ENCODE measurements at regions not wholly inside any gene's neighbourhood (a gene's known extent, or its start where the extent isn't known, plus 50 kb on each side); places are given as distances from the start of the nearest gene placed in this dataset.

GRCh38 chr16:9306753-9307152 is 215.3 kb downstream of the HAPSTR1 start:
- Histone ChIP-seq H2AFZ (ENCODE audit: low read depth, low read length, severe bottlenecking) (no peak overlapping the region), H3K9me3 (ENCODE audit: insufficient read depth, low read length) (no peaks in the 10 kb centered on the region), H3K4me2 (ENCODE audit: low read depth, low read length, poor library complexity, severe bottlenecking) (no peak overlapping the region), H3K79me2 (ENCODE audit: insufficient read depth, low read length) (no peaks in the 10 kb centered on the region), H3K27ac (ENCODE audit: low read depth, low read length) (no peak overlapping the region), H4K20me1 (ENCODE audit: low read depth, low read length) (no peaks in the 10 kb centered on the region), H3F3A (ENCODE audit: insufficient read depth) (no peaks in the 10 kb centered on the region), H3K27me3 (ENCODE audit: low read length) (no peaks in the 10 kb centered on the region), H3K4me3 (ENCODE audit: insufficient read depth, low read length, poor library complexity, severe bottlenecking) (no peak overlapping the region), H3K9ac (ENCODE audit: low read length) (no peak overlapping the region), H3K9me2 (replicated peaks; ENCODE audit: insufficient read depth, low read length) (no peaks in the 10 kb centered on the region), H3K36me3 (ENCODE audit: low read length) (no peaks in the 10 kb centered on the region)
- TF ChIP-seq EZH2phosphoT487 (conservative IDR thresholded peaks at IDR 0.05; ENCODE audit: low read length) (no peak), CTCF (IDR thresholded peaks at IDR 0.05; ENCODE audit: insufficient read depth, low read length, poor library complexity, severe bottlenecking) (no peak)

GRCh38 chr16:9307446-9307845 is 216.0 kb downstream of the HAPSTR1 start:
- Histone ChIP-seq H3K36me3 (ENCODE audit: low read length) (no peaks in the 10 kb centered on the region), H3F3A (ENCODE audit: insufficient read depth) (no peaks in the 10 kb centered on the region), H3K79me2 (ENCODE audit: insufficient read depth, low read length) (no peaks in the 10 kb centered on the region), H3K27me3 (ENCODE audit: low read length) (no peaks in the 10 kb centered on the region), H4K20me1 (ENCODE audit: low read depth, low read length) (no peaks in the 10 kb centered on the region), H3K9me3 (ENCODE audit: insufficient read depth, low read length) (no peaks in the 10 kb centered on the region), H3K4me3 (ENCODE audit: insufficient read depth, low read length, poor library complexity, severe bottlenecking) (no peak overlapping the region), H3K9ac (ENCODE audit: low read length) (no peak overlapping the region), H2AFZ (ENCODE audit: low read depth, low read length, severe bottlenecking) (no peak overlapping the region), H3K9me2 (replicated peaks; ENCODE audit: insufficient read depth, low read length) (no peaks in the 10 kb centered on the region), H3K4me2 (ENCODE audit: low read depth, low read length, poor library complexity, severe bottlenecking) (no peak overlapping the region), H3K27ac (ENCODE audit: low read depth, low read length) (no peak overlapping the region)
- TF ChIP-seq CTCF (IDR thresholded peaks at IDR 0.05; ENCODE audit: insufficient read depth, low read length, poor library complexity, severe bottlenecking) (no peak), EZH2phosphoT487 (conservative IDR thresholded peaks at IDR 0.05; ENCODE audit: low read length) (no peak)

- H3F3A ChIP-seq (ENCODE audit: insufficient read depth): no peaks in the 10 kb centered on the region
Measured at GRCh38 chr16:9308356-9308801, 216.9 kb downstream of the HAPSTR1 start.

More at GRCh38 chr16:9308356-9308801, 216.9 kb downstream of the HAPSTR1 start:
- no peaks in the 10 kb centered on the region for H3K9me2 ChIP-seq (replicated peaks; ENCODE audit: insufficient read depth, low read length)
- H3K9ac ChIP-seq (ENCODE audit: low read length): no peak overlapping the region
- H3K4me3 ChIP-seq (ENCODE audit: insufficient read depth, low read length, poor library complexity, severe bottlenecking): no peak overlapping the region
- no peaks in the 10 kb centered on the region for H3K27me3 ChIP-seq (ENCODE audit: low read length)
- no peak overlapping the region for H3K27ac ChIP-seq (ENCODE audit: low read depth, low read length)
- H3K9me3 ChIP-seq (ENCODE audit: insufficient read depth, low read length): no peaks in the 10 kb centered on the region
- no peaks in the 10 kb centered on the region for H3K79me2 ChIP-seq (ENCODE audit: insufficient read depth, low read length)
- H3K4me2 ChIP-seq (ENCODE audit: low read depth, low read length, poor library complexity, severe bottlenecking): no peak overlapping the region
- H4K20me1 ChIP-seq (ENCODE audit: low read depth, low read length): no peaks in the 10 kb centered on the region
- TF ChIP-seq CTCF (IDR thresholded peaks at IDR 0.05; ENCODE audit: insufficient read depth, low read length, poor library complexity, severe bottlenecking): no peak
- TF ChIP-seq EZH2phosphoT487 (conservative IDR thresholded peaks at IDR 0.05; ENCODE audit: low read length): no peak
- no peak overlapping the region for H2AFZ ChIP-seq (ENCODE audit: low read depth, low read length, severe bottlenecking)
- no peaks in the 10 kb centered on the region for H3K36me3 ChIP-seq (ENCODE audit: low read length)
